GM19467 (cell line): ENCODE measurements at regions not wholly inside any gene's neighbourhood (a gene's known extent, or its start where the extent isn't known, plus 50 kb on each side); places are given as distances from the start of the nearest gene placed in this dataset.

Experiments used
- ATAC-seq: cut with Tn5 transposase; IDR thresholded peaks from one replicate; pipeline ENCODE4 v1.9.1; 2021; ENCODE audit warnings: mild to moderate bottlenecking, moderate library complexity; ENCODE audit not compliant: unreplicated experiment

- no peak for ATAC-seq
Measured at GRCh38 chr13:61040181-61040580, 375.5 kb downstream of the PCDH20 start.

GRCh38 chr13:61039302-61039701, 376.3 kb downstream of the PCDH20 start:
- no peak for ATAC-seq

GRCh38 chr13:61036715-61037114, 378.9 kb downstream of the PCDH20 start:
- no peak for ATAC-seq

- ATAC-seq, result no peak
Measured at GRCh38 chr13:61030445-61030844, 385.2 kb downstream of the PCDH20 start.

- ATAC-seq, result no peak
Measured at GRCh38 chr13:61029064-61029463, 386.6 kb downstream of the PCDH20 start.

- ATAC-seq, result no peak
Measured at GRCh38 chr13:61024046-61024445, 391.6 kb downstream of the PCDH20 start.

GRCh38 chr13:61021838-61022237, 393.8 kb downstream of the PCDH20 start:
- ATAC-seq, result no peak

- no peak for ATAC-seq
Measured at GRCh38 chr13:61013796-61014195, 401.9 kb downstream of the PCDH20 start.

- no peak for ATAC-seq
Measured at GRCh38 chr13:61010358-61010757, 405.3 kb downstream of the PCDH20 start.

- ATAC-seq, result no peak
Measured at GRCh38 chr13:61002686-61003085, 413.0 kb downstream of the PCDH20 start.

- ATAC-seq, result no peak
Measured at GRCh38 chr13:60990032-60990733, 425.5 kb downstream of the PCDH20 start.

GRCh38 chr13:60986301-60986700, 429.3 kb downstream of the PCDH20 start:
- ATAC-seq, result no peak

GRCh38 chr13:60981407-60981806, 434.2 kb downstream of the PCDH20 start:
- ATAC-seq, result no peak

- ATAC-seq, result no peak
Measured at GRCh38 chr13:60976367-60976766, 439.3 kb downstream of the PCDH20 start.

GRCh38 chr13:60974296-60974695, 441.4 kb downstream of the PCDH20 start:
- no peak for ATAC-seq

- ATAC-seq, result no peak
Measured at GRCh38 chr13:60973529-60973928, 442.1 kb downstream of the PCDH20 start.

- ATAC-seq, result no peak
Measured at GRCh38 chr13:60970736-60971135, 444.9 kb downstream of the PCDH20 start.

GRCh38 chr13:60969656-60970055, 446.0 kb downstream of the PCDH20 start:
- no peak for ATAC-seq

- no peak for ATAC-seq
Measured at GRCh38 chr13:60959427-60959826, 456.2 kb downstream of the PCDH20 start.

GRCh38 chr13:60957816-60958215, 457.8 kb downstream of the PCDH20 start:
- ATAC-seq, result no peak

GRCh38 chr13:60945396-60945795, 470.3 kb downstream of the PCDH20 start:
- no peak for ATAC-seq

- ATAC-seq, result no peak
Measured at GRCh38 chr13:60944863-60945262, 470.8 kb downstream of the PCDH20 start.

- no peak for ATAC-seq
Measured at GRCh38 chr13:60944016-60944415, 471.6 kb downstream of the PCDH20 start.
